ENCODE measurements at regions not wholly inside any gene's neighbourhood (a gene's known extent, or its start where the extent isn't known, plus 50 kb on each side); places are given as distances from the start of the nearest gene placed in this dataset.

GRCh38 chr3:66751842-66752241 is 246.3 kb upstream of the KBTBD8 start:
- H2AFZ ChIP-seq (ENCODE audit: low read depth, low read length, severe bottlenecking), result no peak overlapping the region
- H3K27ac ChIP-seq (ENCODE audit: low read depth, low read length), result no peak overlapping the region
- no peaks in the 10 kb centered on the region for H3K9me3 ChIP-seq (ENCODE audit: insufficient read depth, low read length)
- no peaks in the 10 kb centered on the region for H3F3A ChIP-seq (ENCODE audit: insufficient read depth)
- H3K4me3 ChIP-seq (ENCODE audit: insufficient read depth, low read length, poor library complexity, severe bottlenecking), result no peak overlapping the region
- no peaks in the 10 kb centered on the region for H4K20me1 ChIP-seq (ENCODE audit: low read depth, low read length)
- H3K27me3 ChIP-seq (ENCODE audit: low read length), result no peaks in the 10 kb centered on the region
- H3K4me2 ChIP-seq (ENCODE audit: low read depth, low read length, poor library complexity, severe bottlenecking), result no peak overlapping the region
- no peak overlapping the region for H3K9ac ChIP-seq (ENCODE audit: low read length)
- no peaks in the 10 kb centered on the region for H3K9me2 ChIP-seq (replicated peaks; ENCODE audit: insufficient read depth, low read length)
- no peaks in the 10 kb centered on the region for H3K36me3 ChIP-seq (ENCODE audit: low read length)
- no peaks in the 10 kb centered on the region for H3K79me2 ChIP-seq (ENCODE audit: insufficient read depth, low read length)
- TF ChIP-seq EZH2phosphoT487 (conservative IDR thresholded peaks at IDR 0.05; ENCODE audit: low read length), result no peak
- TF ChIP-seq CTCF (IDR thresholded peaks at IDR 0.05; ENCODE audit: insufficient read depth, low read length, poor library complexity, severe bottlenecking), result no peak

- no peaks in the 10 kb centered on the region for H3K9me2 ChIP-seq (replicated peaks; ENCODE audit: insufficient read depth, low read length)
- H3F3A ChIP-seq (ENCODE audit: insufficient read depth), result no peaks in the 10 kb centered on the region
- H3K79me2 ChIP-seq (ENCODE audit: insufficient read depth, low read length), result no peaks in the 10 kb centered on the region
- no peak overlapping the region for H3K4me2 ChIP-seq (ENCODE audit: low read depth, low read length, poor library complexity, severe bottlenecking)
- H3K4me3 ChIP-seq (ENCODE audit: insufficient read depth, low read length, poor library complexity, severe bottlenecking), result no peak overlapping the region
- H3K9me3 ChIP-seq (ENCODE audit: insufficient read depth, low read length), result no peaks in the 10 kb centered on the region
- H3K27ac ChIP-seq (ENCODE audit: low read depth, low read length), result no peak overlapping the region
- no peaks in the 10 kb centered on the region for H3K27me3 ChIP-seq (ENCODE audit: low read length)
- H2AFZ ChIP-seq (ENCODE audit: low read depth, low read length, severe bottlenecking), result no peak overlapping the region
- no peak for TF ChIP-seq EZH2phosphoT487 (conservative IDR thresholded peaks at IDR 0.05; ENCODE audit: low read length)
- TF ChIP-seq CTCF (IDR thresholded peaks at IDR 0.05; ENCODE audit: insufficient read depth, low read length, poor library complexity, severe bottlenecking), result no peak
- H4K20me1 ChIP-seq (ENCODE audit: low read depth, low read length), result no peaks in the 10 kb centered on the region
- H3K9ac ChIP-seq (ENCODE audit: low read length), result no peak overlapping the region
- no peaks in the 10 kb centered on the region for H3K36me3 ChIP-seq (ENCODE audit: low read length)
Observed at GRCh38 chr3:66753670-66754069, 244.4 kb upstream of the KBTBD8 start.

GRCh38 chr3:66754613-66755012 is 243.5 kb upstream of the KBTBD8 start:
- TF ChIP-seq CTCF (IDR thresholded peaks at IDR 0.05; ENCODE audit: insufficient read depth, low read length, poor library complexity, severe bottlenecking), result no peak
- TF ChIP-seq EZH2phosphoT487 (conservative IDR thresholded peaks at IDR 0.05; ENCODE audit: low read length), result no peak
- H3K9ac ChIP-seq (ENCODE audit: low read length), result no peak overlapping the region
- no peak overlapping the region for H2AFZ ChIP-seq (ENCODE audit: low read depth, low read length, severe bottlenecking)

More at GRCh38 chr3:66754613-66755012, 243.5 kb upstream of the KBTBD8 start:
- H3K9me2 ChIP-seq (replicated peaks; ENCODE audit: insufficient read depth, low read length), result no peaks in the 10 kb centered on the region
- H3F3A ChIP-seq (ENCODE audit: insufficient read depth), result no peaks in the 10 kb centered on the region
- no peaks in the 10 kb centered on the region for H3K36me3 ChIP-seq (ENCODE audit: low read length)
- no peak overlapping the region for H3K27ac ChIP-seq (ENCODE audit: low read depth, low read length)
- H3K27me3 ChIP-seq (ENCODE audit: low read length), result no peaks in the 10 kb centered on the region
- H3K4me2 ChIP-seq (ENCODE audit: low read depth, low read length, poor library complexity, severe bottlenecking), result no peak overlapping the region
- no peaks in the 10 kb centered on the region for H3K9me3 ChIP-seq (ENCODE audit: insufficient read depth, low read length)
- no peak overlapping the region for H3K4me3 ChIP-seq (ENCODE audit: insufficient read depth, low read length, poor library complexity, severe bottlenecking)
- no peaks in the 10 kb centered on the region for H3K79me2 ChIP-seq (ENCODE audit: insufficient read depth, low read length)
- no peaks in the 10 kb centered on the region for H4K20me1 ChIP-seq (ENCODE audit: low read depth, low read length)

Measured in SU-DHL-6 (cell line).